HG03565 (cell line): ENCODE measurements at regions not wholly inside any gene's neighbourhood (a gene's known extent, or its start where the extent isn't known, plus 50 kb on each side); places are given as distances from the start of the nearest gene placed in this dataset.

Experiments used
- ATAC-seq: cut with Tn5 transposase; IDR thresholded peaks from one replicate; pipeline ENCODE4 v1.9.1; 2021; ENCODE audit warnings: mild to moderate bottlenecking, moderate library complexity; ENCODE audit not compliant: unreplicated experiment

GRCh38 chr15:29919380-29919881 is 97.2 kb upstream of the TJP1 start:
- ATAC-seq, result no peak

GRCh38 chr15:29917600-29918597 is 95.6 kb upstream of the TJP1 start:
- ATAC-seq, result no peak

DNA sequence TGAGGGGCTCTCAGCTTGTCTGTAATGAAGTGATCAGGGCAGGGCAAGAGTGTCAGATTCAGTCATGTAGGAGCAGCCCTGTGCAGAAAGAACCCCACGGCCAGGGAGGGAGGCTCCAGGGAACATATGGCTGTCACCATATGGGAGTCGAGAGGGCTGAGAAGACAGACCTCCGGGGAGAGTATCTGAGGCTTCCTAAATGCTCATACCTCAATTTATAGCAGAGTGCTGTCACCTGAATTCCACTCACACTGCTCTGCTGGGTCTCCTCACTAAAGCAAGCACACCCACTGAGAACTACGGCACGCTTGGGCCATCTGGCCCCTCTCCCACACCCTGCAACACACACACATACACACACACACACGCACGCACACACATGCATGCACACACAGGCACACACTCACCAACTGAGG is 92.3 kb upstream of the TJP1 start:
- no peak for ATAC-seq

- ATAC-seq, result no peak
Measured at GRCh38 chr15:29913528-29914135, 91.4 kb upstream of the TJP1 start.

DNA sequence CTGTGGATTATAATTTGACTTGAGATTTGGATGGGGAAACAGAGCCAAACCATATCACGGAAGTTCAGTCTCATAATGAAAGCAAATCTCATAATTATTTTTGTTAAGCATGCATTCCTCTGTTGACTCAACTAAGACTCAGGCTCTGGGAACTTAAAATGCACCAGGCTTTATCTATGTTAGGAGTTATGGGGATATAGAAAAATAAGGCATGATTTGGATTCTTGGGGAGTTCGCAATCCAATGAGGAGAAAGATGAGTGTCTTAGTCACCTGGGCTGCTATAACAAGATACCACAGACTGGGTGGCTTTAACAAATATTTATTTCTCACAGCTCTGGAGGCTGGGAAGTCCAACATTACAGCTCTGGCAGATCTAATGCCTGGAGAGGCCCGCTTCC is 89.4 kb upstream of the TJP1 start:
- no peak for ATAC-seq

DNA sequence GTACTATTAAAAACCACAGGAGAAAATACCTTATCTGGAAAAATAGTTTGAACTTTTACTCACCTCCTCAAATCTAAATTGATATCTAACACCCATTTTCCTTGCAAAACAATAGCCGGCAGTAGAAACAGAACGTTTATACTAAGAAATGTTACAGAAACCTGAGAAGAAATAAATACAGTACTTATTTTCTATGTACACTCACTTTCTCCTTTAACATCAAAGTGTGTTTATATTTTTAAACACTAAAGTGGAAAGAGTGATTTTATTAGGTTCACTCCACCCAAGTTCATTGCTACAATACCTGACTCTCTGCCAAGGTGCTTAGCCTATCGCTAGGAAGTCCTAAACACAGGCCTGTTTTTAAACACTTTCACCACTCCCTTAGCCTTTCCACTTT is 87.8 kb upstream of the TJP1 start:
- no peak for ATAC-seq

GRCh38 chr15:29904757-29905417 is 82.6 kb upstream of the TJP1 start:
- no peak for ATAC-seq

DNA sequence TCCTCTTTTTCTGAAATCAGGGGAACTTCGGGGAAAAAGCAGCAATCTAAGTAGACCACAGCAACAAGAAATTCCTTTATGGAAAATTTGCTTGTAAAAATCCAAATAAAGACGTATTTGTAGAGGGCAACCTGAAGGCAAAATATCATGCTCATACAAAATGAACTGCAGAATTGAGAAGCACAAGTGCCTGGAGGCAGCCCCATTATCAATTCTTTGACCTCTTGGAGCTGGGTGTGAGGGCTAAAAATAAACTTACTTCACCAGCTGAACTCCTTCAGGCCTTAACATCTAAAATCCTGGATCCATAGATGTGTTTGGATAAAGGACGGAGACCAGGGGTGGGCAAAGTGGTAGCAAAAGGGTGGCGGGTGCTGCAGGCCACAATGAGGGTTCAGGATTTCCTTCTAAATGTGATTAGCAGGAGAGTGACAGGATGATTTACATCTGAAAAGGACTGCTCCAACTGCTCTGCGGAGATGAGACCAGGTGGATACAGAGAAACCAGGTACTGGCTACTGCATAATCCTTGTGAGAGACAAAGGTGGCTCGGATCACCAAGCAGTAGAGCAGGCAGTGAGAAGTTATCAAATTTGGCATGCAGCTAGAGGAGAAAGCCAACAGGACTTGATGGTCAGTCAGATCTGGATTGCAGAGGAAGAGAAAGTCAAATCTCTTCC is 81.7 kb upstream of the TJP1 start:
- ATAC-seq, result no peak

- no peak for ATAC-seq
Measured at GRCh38 chr15:29903028-29903427, 80.8 kb upstream of the TJP1 start.

GRCh38 chr15:29900237-29901189 is 78.2 kb upstream of the TJP1 start:
- no peak for ATAC-seq

- ATAC-seq, result no peak
Measured at GRCh38 chr15:29896062-29896461, 73.8 kb upstream of the TJP1 start.

DNA sequence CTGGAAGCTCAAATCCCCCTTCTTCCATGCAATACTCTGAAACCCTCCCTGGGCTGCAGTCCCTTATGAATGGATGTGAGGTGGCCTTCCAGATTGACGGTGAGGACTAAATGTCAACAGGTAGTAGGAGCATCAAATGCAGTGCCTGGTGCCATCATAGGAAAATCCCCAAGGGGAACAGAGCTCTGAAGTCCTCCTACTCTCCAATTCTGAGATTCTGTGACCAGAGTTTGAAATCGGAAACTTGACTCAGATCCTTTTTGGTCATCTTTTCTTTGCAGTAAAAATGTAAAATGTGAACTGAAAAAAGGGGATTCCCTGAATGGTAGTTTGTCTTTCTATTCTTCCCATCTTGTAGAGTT is 68.8 kb upstream of the TJP1 start:
- ATAC-seq, result no peak

DNA sequence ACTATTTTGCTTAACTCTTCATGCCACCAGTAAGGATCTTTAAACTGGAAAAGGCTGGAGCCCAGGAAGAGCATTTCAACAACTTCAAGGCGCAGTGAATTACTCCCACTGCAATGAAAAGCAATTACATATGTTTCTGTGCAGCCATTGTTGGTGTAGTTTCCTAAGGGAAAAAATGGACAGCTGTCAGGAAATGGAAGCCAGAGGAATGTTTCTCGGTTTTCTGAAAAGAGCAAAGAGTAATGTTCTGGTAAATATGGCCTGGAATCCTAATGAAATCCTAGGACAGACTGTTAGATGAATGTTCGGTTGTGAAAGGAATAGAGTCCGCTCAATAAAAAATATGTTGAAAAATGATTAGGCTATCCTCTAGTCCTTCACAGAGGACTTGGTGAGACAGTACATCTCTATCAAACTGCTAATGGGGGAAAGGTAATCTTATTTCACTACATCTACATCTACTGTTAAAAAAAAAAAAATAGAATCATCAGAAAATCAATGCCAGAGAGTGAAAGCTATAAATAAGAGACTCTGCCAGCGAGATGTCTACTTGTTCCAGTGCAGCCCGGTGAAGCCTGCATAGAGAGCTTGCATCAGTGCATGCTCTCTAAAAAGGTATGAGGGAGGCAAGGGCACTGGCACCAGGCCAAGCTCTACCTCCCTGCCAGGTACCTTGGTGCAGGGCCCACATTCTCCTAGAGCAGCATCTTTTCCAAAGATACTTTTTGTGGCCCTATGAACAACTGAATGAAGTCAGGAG is 68.2 kb upstream of the TJP1 start:
- ATAC-seq, result no peak

DNA sequence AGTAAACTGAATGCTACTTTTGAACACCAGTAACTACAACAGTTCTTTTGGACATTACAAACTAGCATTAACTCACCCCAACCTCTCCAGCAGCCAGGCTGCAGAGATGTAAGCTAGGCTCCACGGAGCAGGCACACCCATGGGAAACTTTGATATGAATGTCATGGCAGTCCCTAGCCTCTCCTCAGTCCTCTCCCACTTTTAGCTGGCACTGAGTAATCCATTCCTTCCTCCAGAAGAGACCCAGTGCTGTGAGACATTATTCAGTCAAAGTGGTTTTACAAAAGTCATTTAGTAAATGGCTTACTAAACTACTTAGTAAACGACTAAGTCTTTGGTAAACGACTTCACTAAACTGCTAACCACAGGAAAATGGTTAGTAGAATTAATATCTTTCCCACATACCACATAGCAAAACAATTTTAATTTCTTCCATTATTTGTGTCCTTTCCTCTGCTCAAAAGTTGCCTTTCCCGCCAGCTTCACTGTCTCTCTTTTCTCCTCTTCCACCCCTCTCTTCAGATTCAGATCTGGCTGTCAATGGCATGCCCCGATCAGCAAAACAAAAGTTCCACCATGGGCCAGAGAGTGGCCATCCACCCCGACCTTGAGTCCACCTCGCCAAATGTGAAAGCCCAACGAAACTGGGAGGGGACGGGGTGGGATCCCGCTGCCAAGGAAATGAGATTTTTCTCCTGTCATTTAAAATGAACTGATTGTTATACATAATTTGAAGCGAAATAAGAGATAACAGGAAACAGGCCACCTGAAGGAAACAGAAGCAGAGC is 67.5 kb upstream of the TJP1 start:
- ATAC-seq, result no peak

GRCh38 chr15:29888646-29889045 is 66.4 kb upstream of the TJP1 start:
- no peak for ATAC-seq

GRCh38 chr15:29887721-29888120 is 65.5 kb upstream of the TJP1 start:
- ATAC-seq, result no peak

DNA sequence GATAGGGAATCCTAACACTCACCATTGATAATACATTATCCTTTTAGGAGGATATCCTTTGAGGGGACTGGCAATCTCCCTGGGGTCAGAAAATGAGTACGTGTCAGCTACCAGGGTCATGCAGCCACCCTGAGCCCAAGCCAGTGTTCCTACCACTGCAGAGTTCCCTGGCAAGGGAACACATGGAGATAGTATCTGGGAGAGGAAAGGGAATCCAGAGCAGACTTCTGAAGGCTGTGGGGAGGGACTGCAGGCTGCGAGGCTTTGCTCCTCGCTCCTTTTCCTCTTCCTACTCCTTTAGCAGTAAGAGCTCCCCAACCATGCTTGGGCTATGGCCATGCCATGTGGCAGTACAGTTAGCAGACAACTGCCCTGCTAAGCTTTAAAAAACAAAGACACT is 62.9 kb upstream of the TJP1 start:
- no peak for ATAC-seq

DNA sequence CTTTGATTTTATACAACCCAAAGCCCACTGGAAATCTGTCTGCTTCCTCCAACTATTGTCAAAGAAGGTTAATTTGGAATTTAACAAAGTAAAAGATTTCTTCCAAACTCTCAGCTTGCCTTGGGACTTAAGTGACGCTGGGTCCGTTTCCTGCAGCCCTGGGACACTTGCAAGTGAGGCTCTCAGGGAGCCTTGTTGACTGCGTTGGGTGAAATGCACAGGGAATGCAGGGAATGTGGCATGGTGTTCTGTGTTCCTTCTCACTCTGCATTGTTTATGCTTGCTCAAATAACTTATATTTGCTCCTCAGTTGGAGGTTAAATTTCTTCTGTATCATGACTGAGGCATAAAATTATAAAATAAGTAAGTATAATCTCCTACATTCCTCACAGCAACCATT is 60.9 kb upstream of the TJP1 start:
- no peak for ATAC-seq
